ENCODE measurements at regions not wholly inside any gene's neighbourhood (a gene's known extent, or its start where the extent isn't known, plus 50 kb on each side); places are given as distances from the start of the nearest gene placed in this dataset.
"Not testable (repeated sequence)": the region's sequence is repeated elsewhere in the genome, so short reads cannot be mapped to it uniquely, and the experiment has no call there.

- no peak for DNase-seq
These were observed 63.9 kb downstream of the NFKBIZ start for GRCh38 chr3:101913168-101913567.

- DNase-seq = not testable (repeated sequence)
These were observed 68.4 kb downstream of the NFKBIZ start for GRCh38 chr3:101917761-101918160.

- DNase-seq = not testable (repeated sequence)
These were observed 72.9 kb downstream of the NFKBIZ start for GRCh38 chr3:101922151-101922725.

- not testable (repeated sequence) for DNase-seq
These were observed 75.3 kb downstream of the NFKBIZ start for GRCh38 chr3:101924621-101925020.

- not testable (repeated sequence) for DNase-seq
These were observed 75.8 kb downstream of the NFKBIZ start for GRCh38 chr3:101925124-101925523.

- no peak for DNase-seq
These were observed 76.2 kb downstream of the NFKBIZ start for GRCh38 chr3:101925564-101925963.

GRCh38 chr3:101926594-101927105 is 77.3 kb downstream of the NFKBIZ start:
- no peak for DNase-seq

- no peak for DNase-seq
These were observed 79.6 kb downstream of the NFKBIZ start for GRCh38 chr3:101928890-101929289.

- DNase-seq = no peak
These were observed 81.8 kb downstream of the NFKBIZ start for GRCh38 chr3:101931081-101931480.

GRCh38 chr3:101932326-101933068 is 83.2 kb downstream of the NFKBIZ start:
- no peak for DNase-seq

GRCh38 chr3:101936419-101937356 is 87.4 kb downstream of the NFKBIZ start:
- DNase-seq = no peak

GRCh38 chr3:101938262-101938847 is 89.0 kb downstream of the NFKBIZ start:
- DNase-seq = no peak

GRCh38 chr3:101939361-101940049 is 90.2 kb downstream of the NFKBIZ start:
- no peak for DNase-seq

GRCh38 chr3:101940521-101941317 is 91.4 kb downstream of the NFKBIZ start:
- DNase-seq = no peak

GRCh38 chr3:101941318-101942040 is 92.2 kb downstream of the NFKBIZ start:
- DNase-seq = no peak

GRCh38 chr3:101942356-101942755 is 93.0 kb downstream of the NFKBIZ start:
- DNase-seq = no peak

GRCh38 chr3:101943029-101943428 is 93.7 kb downstream of the NFKBIZ start:
- no peak for DNase-seq

- no peak for DNase-seq
These were observed 95.0 kb downstream of the NFKBIZ start for GRCh38 chr3:101944308-101944707.

- no peak for DNase-seq
These were observed 96.7 kb downstream of the NFKBIZ start for GRCh38 chr3:101945980-101946379.

- no peak for DNase-seq
These were observed 97.6 kb downstream of the NFKBIZ start for GRCh38 chr3:101946906-101947305.

- DNase-seq = no peak
These were observed 101.2 kb downstream of the NFKBIZ start for GRCh38 chr3:101950510-101950909.

All from activated naive CD4-positive, alpha-beta T cell (primary cell).